NB4 (cell line): ENCODE measurements at regions not wholly inside any gene's neighbourhood (a gene's known extent, or its start where the extent isn't known, plus 50 kb on each side); places are given as distances from the start of the nearest gene placed in this dataset.
A peak's percentile ranks its signal among the peaks of the same experiment; 100 is the strongest.
"Not testable (repeated sequence)": the region's sequence is repeated elsewhere in the genome, so short reads cannot be mapped to it uniquely, and the experiment has no call there.

Experiments used
- DNase-seq: peaks from one replicate; pipeline ENCODE4 v3.0.0; 2010; ENCODE audit warnings: low read depth
- H3K4me3 ChIP-seq: one replicate; pipeline ENCODE4 v1.5.1; 2011; ENCODE audit warnings: mild to moderate bottlenecking, low read depth, low read length, moderate library complexity
- CTCF ChIP-seq: IDR thresholded peaks from one replicate; pipeline ENCODE4 v1.5.1; 2012; ENCODE audit warnings: low read depth, low read length
- MAX ChIP-seq: IDR thresholded peaks from 2 replicates; pipeline ENCODE4 v1.6.1; 2011; ENCODE audit warnings: low read depth, low read length
- MYC ChIP-seq: IDR thresholded peaks from 2 replicates; pipeline ENCODE4 v1.6.1; 2011; ENCODE audit warnings: low read depth, low read length
- POLR2A ChIP-seq: IDR thresholded peaks from 2 replicates; pipeline ENCODE4 v1.6.1; 2011; ENCODE audit warnings: mild to moderate bottlenecking; ENCODE audit not compliant: insufficient read length; ENCODE audit errors: extremely low read depth

DNA sequence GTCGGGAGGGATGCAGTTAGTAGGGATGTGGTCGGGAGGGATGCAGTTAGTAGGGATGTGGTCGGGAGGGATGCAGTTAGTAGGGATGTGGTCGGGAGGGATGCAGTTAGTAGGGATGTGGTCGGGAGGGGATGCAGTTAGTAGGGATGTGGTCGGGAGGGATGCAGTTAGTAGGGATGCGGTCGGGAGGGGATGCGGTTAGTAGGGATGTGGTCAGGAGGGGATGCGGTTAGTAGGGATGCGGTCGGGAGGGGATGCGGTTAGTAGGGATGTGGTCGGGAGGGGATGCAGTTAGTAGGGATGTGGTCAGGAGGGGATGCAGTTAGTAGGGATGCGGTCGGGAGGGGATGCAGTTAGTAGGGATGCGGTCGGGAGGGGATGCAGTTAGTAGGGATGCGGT lies 96.2 kb downstream of the BDH1 start:
- H3K4me3 ChIP-seq, DNase-seq: not testable (repeated sequence)

DNA sequence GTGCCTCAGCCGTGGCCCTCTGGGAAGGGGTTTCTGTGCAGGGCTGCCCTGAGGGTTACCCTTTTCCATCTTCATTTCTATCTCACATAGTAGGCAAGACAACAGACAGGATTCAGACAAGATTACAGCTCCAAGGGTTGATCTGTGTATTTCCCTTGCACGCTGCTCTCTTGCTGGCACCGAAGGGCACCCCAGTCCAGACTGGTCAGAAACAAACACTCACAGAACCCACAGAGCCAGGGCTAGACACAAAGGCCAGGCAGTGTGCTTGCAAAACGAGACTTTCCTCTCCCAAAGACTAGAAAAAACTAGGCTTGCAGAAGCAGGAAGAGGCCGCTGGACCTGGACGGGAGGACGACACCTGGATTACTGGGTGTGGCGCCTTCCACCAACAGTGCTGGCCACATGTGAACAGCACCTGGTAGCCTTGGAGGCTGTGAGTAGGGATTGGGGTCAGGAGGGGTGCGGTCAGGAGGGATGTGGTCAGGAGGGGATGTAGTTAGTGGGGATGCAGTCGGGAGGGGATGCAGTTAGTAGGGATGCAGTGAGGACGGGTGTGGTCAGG lies 96.8 kb downstream of the BDH1 start:
- no peak for TF ChIP-seq CTCF
- TF ChIP-seq MAX, result no peak
- no peak for TF ChIP-seq POLR2A
- no peak for TF ChIP-seq MYC
- no peak for DNase-seq
- no peak overlapping the region for H3K4me3 ChIP-seq

DNA sequence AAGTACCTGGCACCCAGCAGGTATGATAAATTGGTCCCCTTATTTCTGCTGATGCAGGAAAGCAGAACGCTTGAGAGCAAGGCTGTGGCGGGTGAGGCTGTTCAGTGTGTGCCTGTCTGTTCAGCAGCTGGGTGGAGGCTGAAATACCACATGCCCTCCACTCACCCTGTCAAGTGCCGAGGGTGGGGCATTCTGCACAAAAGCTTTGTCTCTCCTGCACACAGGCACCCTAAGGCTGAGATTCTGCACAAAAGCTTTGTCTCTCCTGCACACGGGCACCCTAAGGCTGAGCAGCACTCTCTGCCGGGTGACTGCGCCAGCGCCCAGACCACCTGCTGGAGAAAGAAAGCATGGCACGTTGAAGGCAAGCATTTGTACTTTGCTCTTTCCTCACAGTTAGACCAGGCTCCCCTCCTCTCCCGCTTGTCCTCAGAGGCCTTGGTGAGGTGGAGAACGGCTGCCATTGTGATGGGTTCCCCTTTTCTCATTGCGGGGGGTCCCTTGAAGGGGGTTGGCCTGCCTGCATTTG lies 97.5 kb downstream of the BDH1 start:
- DNase-seq, result peak; percentile 54
- TF ChIP-seq POLR2A (no peak), CTCF (peak; percentile 20)
- H3K4me3 ChIP-seq, result no peak overlapping the region

DNA sequence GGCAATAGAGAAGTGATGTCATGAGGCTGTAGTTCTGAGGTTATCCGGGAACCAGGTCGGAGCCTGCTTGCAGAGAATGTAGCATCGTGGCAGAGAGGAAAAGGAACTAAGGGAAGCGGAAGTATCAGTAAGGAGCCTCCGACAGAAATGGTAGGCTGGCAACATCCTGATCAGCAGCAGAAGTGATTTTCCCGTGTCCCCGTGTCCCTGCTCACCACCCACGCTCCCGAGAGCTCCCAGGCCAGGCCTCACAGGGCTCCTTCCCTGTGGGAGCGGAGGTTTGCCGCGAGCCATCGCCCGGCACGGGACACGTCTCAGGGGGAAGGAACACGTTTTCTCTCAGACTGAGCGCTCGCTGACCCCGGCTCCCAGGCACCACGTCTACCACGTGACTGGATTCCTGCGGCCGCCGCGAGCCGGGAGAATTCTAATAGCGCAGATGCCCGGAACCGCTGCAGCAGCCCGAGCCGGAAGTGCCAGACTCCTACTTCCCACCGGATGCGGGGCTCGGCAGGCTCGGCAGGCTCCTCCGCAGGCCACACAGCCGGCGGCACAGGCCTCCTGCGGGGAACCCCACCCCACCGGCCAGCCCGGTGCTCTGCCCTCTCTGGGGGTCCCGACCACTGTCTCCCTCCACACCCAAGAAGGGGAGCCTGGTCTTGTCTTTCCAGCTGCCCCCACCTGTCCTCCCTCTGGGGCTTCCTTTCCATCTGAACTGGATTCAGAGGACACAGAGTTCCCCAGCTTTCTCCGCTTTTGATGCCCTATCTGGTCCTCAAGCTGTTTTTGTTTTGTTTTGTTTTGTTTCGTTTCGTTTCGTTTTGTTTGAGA lies 99.3 kb downstream of the BDH1 start:
- DNase-seq, result peak; percentile 67
- TF ChIP-seq MAX (peak; percentile 76), POLR2A (no peak), CTCF (no peak)
- peak overlapping the region; percentile 63 for H3K4me3 ChIP-seq

DNA sequence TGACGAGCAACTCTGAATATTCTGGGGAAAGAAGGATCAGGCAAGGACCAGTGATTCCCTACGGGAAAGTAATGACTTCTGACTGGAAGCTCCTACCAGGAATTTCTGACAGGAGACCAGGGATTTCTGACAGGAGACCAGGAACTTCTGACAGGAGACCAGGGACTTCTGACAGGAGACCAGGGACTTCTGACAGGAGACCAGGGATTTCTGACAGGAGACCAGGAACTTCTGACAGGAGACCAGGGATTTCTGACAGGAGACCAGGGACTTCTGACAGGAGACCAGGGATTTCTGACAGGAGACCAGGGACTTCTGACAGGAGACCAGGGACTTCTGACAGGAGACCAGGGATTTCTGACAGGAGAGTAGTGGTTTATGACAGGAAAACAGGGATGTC lies 100.9 kb downstream of the BDH1 start:
- not testable (repeated sequence) for H3K4me3 ChIP-seq, DNase-seq

GRCh38 chr3:197454014-197454413 lies 101.8 kb downstream of the BDH1 start:
- peak; percentile 33 for DNase-seq

More at GRCh38 chr3:197454014-197454413, 101.8 kb downstream of the BDH1 start:
- no peak overlapping the region for H3K4me3 ChIP-seq
- peak; percentile 9 for TF ChIP-seq CTCF
- no peak for TF ChIP-seq MYC
